HCT116 (cell line): ENCODE measurements at regions not wholly inside any gene's neighbourhood (a gene's known extent, or its start where the extent isn't known, plus 50 kb on each side); places are given as distances from the start of the nearest gene placed in this dataset.
"Not testable (repeated sequence)": the region's sequence is repeated elsewhere in the genome, so short reads cannot be mapped to it uniquely, and the experiment has no call there.

ENCODE experiments used
- ATAC-seq: fragments of 200-7000 bp; cut with Tn5 transposase; 2 replicates; pipeline ENCODE4 v1.9.1; 2020; ENCODE audit warnings: mild to moderate bottlenecking, moderate library complexity
- BruUV-seq: library from RNA; stranded (reverse); fragments of 400-500 nt; replicated peaks from 2 replicates; lab custom pipeline; 2021; lab: Mats Ljungman, UMichigan
- CTCF ChIA-PET: fragments of 300-600 bp; sonication (Branson Sonifier 250); formaldehyde crosslinking; loops from one replicate; lab custom pipeline; 2021; ENCODE audit warnings: antibody characterized with exemption; lab: Charles Lee
- POLR2A ChIA-PET: fragments of 300-600, 350-600 bp; sonication (Branson Sonifier 250); formaldehyde crosslinking; loops from one replicate; lab custom pipeline; 2021; ENCODE audit warnings: antibody characterized with exemption; lab: Charles Lee
- RAD21 ChIA-PET, 2 experiments: fragments of 300-600 bp; sonication (Branson Sonifier 250); formaldehyde crosslinking; loops; one replicate each; lab custom pipeline; 2023; ENCODE audit warnings: low total read pairs in 2 of 2; ENCODE audit not compliant: uncharacterized antibody in 2 of 2, unreplicated experiment in 2 of 2, low non-redundant PET in 1 of 2; lab: Charles Lee
- DNase-seq: peaks from one replicate; pipeline ENCODE4 v3.0.0-alpha.2; 2010; ENCODE audit warnings: low read depth, low spot score
- H2AFZ ChIP-seq: fragments of 200-600 bp; shearing (Covaris generic), sonication (generic); 2 replicates; pipeline ENCODE4 v1.6.1; 2017; ENCODE audit warnings: low read depth, mixed run types, mixed read lengths, antibody characterized with exemption, low read length; ENCODE audit not compliant: poor library complexity, severe bottlenecking
- H3K27ac ChIP-seq: 2 replicates; pipeline ENCODE4 v1.5.1; 2012; ENCODE audit warnings: low read depth, low read length
- H3K27me3 ChIP-seq: fragments of 200-600 bp; sonication (generic); 2 replicates; pipeline ENCODE4 v1.6.1; 2016; ENCODE audit warnings: mixed run types, low read length, mixed read lengths; ENCODE audit not compliant: insufficient read depth
- H3K36me3 ChIP-seq, 2 experiments: fragments of 200-500 bp in 1 of 2; fragments of 200-600 bp in 1 of 2; sonication (Bioruptor generic) in 1 of 2; sonication (generic) in 1 of 2; 2 replicates each; pipeline versions ENCODE4 v1.5.1 to v1.6.1; 2014 to 2016; ENCODE audit warnings: low read length in 2 of 2, inconsistent platforms in 1 of 2, mixed read lengths in 1 of 2, mixed run types in 1 of 2; ENCODE audit not compliant: insufficient read depth in 2 of 2, control insufficient read depth in 1 of 2
- H3K4me1 ChIP-seq, 2 experiments: fragments of 200-600 bp in 1 of 2; sonication (generic) in 1 of 2; 2 replicates each; pipeline versions ENCODE4 v1.5.1 to v1.6.1; 2012 to 2017; ENCODE audit warnings: low read length in 2 of 2, inconsistent platforms in 1 of 2, mild to moderate bottlenecking in 1 of 2, mixed read lengths in 1 of 2, mixed run types in 1 of 2, moderate library complexity in 1 of 2; ENCODE audit not compliant: insufficient read depth in 2 of 2, control insufficient read depth in 1 of 2
- H3K4me2 ChIP-seq: fragments of 200-600 bp; sonication (generic); 2 replicates; pipeline ENCODE4 v1.6.1; 2017; ENCODE audit warnings: mixed run types, low read length, mixed read lengths
- H3K4me3 ChIP-seq, 2 experiments: fragments of 200-600 bp in 1 of 2; sonication (generic) in 1 of 2; replicated peaks in 1 of 2; 2 replicates each; pipeline ENCODE4 v1.5.1; 2011 to 2016; ENCODE audit warnings: low read length in 2 of 2, control low read depth in 1 of 2, low read depth in 1 of 2, mild to moderate bottlenecking in 1 of 2, mixed read lengths in 1 of 2, mixed run types in 1 of 2
- H3K79me2 ChIP-seq: fragments of 200-600 bp; sonication (generic); 2 replicates; pipeline ENCODE4 v1.6.1; 2017; ENCODE audit warnings: mild to moderate bottlenecking, mixed run types, low read length, moderate library complexity, mixed read lengths; ENCODE audit not compliant: insufficient read depth
- H3K9ac ChIP-seq: fragments of 200-600 bp; sonication (generic); 2 replicates; pipeline ENCODE4 v1.6.1; 2016; ENCODE audit warnings: low read length, mixed read lengths
- H3K9me2 ChIP-seq: fragments of 200-600 bp; sonication (generic), shearing (Covaris generic); 2 replicates; pipeline ENCODE4 v1.6.1; 2017; ENCODE audit warnings: mixed run types, mild to moderate bottlenecking, moderate library complexity; ENCODE audit not compliant: insufficient read depth
- H3K9me3 ChIP-seq, 2 experiments: fragments of 200-500 bp in 1 of 2; fragments of 200-600 bp in 1 of 2; sonication (Bioruptor generic) in 1 of 2; sonication (generic) in 1 of 2; 2 replicates each; pipeline ENCODE4 v1.6.1; 2014 to 2017; ENCODE audit warnings: low read length in 2 of 2, mixed read lengths in 2 of 2, inconsistent platforms in 1 of 2, low read depth in 1 of 2, mild to moderate bottlenecking in 1 of 2, mixed run types in 1 of 2, moderate library complexity in 1 of 2; ENCODE audit not compliant: control insufficient read depth in 1 of 2, insufficient read depth in 1 of 2
- H4K20me1 ChIP-seq: fragments of 200-600 bp; sonication (generic), shearing (Covaris generic); 2 replicates; pipeline ENCODE4 v1.6.1; 2017; ENCODE audit warnings: mixed run types, mild to moderate bottlenecking, moderate library complexity; ENCODE audit not compliant: insufficient read depth
- CTCF ChIP-seq, 3 experiments: fragments of 200-600 bp in 1 of 3; sonication (generic) in 1 of 3; IDR thresholded peaks in 2 of 3; conservative IDR thresholded peaks in 1 of 3; 2 replicates each; pipeline ENCODE4 v1.5.1; 2012 to 2017; ENCODE audit warnings: low read depth in 2 of 3, low read length in 2 of 3, antibody characterized with exemption in 1 of 3, borderline replicate concordance in 1 of 3, control low read depth in 1 of 3, mild to moderate bottlenecking in 1 of 3, mixed read lengths in 1 of 3, mixed run types in 1 of 3, moderate library complexity in 1 of 3; ENCODE audit not compliant: insufficient read depth in 1 of 3
- RAD21 ChIP-seq: IDR thresholded peaks from 2 replicates; pipeline ENCODE4 v1.6.1; 2012; ENCODE audit warnings: low read depth, mild to moderate bottlenecking
- intact Hi-C: fragments of 100-400 bp; cut with micrococcal nuclease; formaldehyde crosslinking; loops from 2 replicates; pipeline ENCODE4 v1.10.0; 2022

- POLR2A ChIA-PET = interaction anchor here (1.0 kb wide), 1 partner anchor 388 kb away, joined by 3 read pairs; no protein-coding TSS in a partner anchor
- peak overlapping the region; percentile 27 to 37; a peak in 3 of 4 replicates for H3K4me3 ChIP-seq
These were observed 67.7 kb upstream of the PARP4 start for GRCh38 chr13:24580315-24580714.

GRCh38 chr13:24581578-24581977, 69.0 kb upstream of the PARP4 start:
- H3K4me2 ChIP-seq, H3K27ac ChIP-seq, H3K4me1 ChIP-seq, H2AFZ ChIP-seq, H3K79me2 ChIP-seq, H3K9ac ChIP-seq, H3K9me3 ChIP-seq, POLR2A ChIA-PET, H3K27me3 ChIP-seq, RAD21 ChIA-PET, ATAC-seq, DNase-seq, H3K9me2 ChIP-seq, H3K4me3 ChIP-seq, H3K36me3 ChIP-seq, BruUV-seq, H4K20me1 ChIP-seq: not testable (repeated sequence)
- intact Hi-C loops = loop anchor here (5.0 kb wide), 2 partner anchors 146 to 386 kb away; no protein-coding TSS in a partner anchor
- CTCF ChIA-PET = interaction anchor here (2.0 kb wide), 1 partner anchor 112 kb away, joined by 5 read pairs; no protein-coding TSS in a partner anchor

More at GRCh38 chr13:24580315-24580714, 67.7 kb upstream of the PARP4 start:
- H3K79me2 ChIP-seq, H3K9me3 ChIP-seq, H3K9ac ChIP-seq, H3K4me1 ChIP-seq, H4K20me1 ChIP-seq, BruUV-seq, H3K27me3 ChIP-seq, H3K27ac ChIP-seq, H3K36me3 ChIP-seq, H3K9me2 ChIP-seq, H2AFZ ChIP-seq: not testable (repeated sequence)
- peak; percentile 30 to 45 (median 41); a peak in 5 of 6 replicates for TF ChIP-seq CTCF (IDR thresholded peaks at IDR 0.05 in 2 of 3, conservative IDR thresholded peaks at IDR 0.05 in 1 of 3; ENCODE audit: borderline replicate concordance in 1 of 3, insufficient read depth in 1 of 3, low read depth in 2 of 3, low read length in 2 of 3)
- TF ChIP-seq RAD21 = peak; percentile 50
- RAD21 ChIA-PET = interaction anchor here in 1 of 2 experiments (0.7 kb wide), 1 partner anchor 388 kb away, joined by 3 read pairs; no protein-coding TSS in a partner anchor
- CTCF ChIA-PET = interaction anchor here (1.2 to 2.0 kb wide), 4 partner anchors 13 to 388 kb away, joined by 3 to 10 read pairs (median 5); no protein-coding TSS in a partner anchor
- ATAC-seq = peak; percentile 81
- peak overlapping the region; percentile 53 for H3K4me2 ChIP-seq
- intact Hi-C loops = loop anchor here (1.0 to 5.0 kb wide), 3 partner anchors 91 to 387 kb away; no protein-coding TSS in a partner anchor
- peak; percentile 36 for DNase-seq

GRCh38 chr13:24591697-24592096, 79.1 kb upstream of the PARP4 start:
- H3K4me3 ChIP-seq, intact Hi-C loops, H3K4me1 ChIP-seq: not testable (repeated sequence)

More at GRCh38 chr13:24591697-24592096, 79.1 kb upstream of the PARP4 start:
- H3K9me2 ChIP-seq, H3K27me3 ChIP-seq, H3K4me2 ChIP-seq, ATAC-seq, H4K20me1 ChIP-seq, H3K9me3 ChIP-seq, H2AFZ ChIP-seq, H3K79me2 ChIP-seq, H3K9ac ChIP-seq, H3K27ac ChIP-seq, BruUV-seq, DNase-seq, RAD21 ChIA-PET, CTCF ChIA-PET, POLR2A ChIA-PET, H3K36me3 ChIP-seq: not testable (repeated sequence)
